GM19025 (cell line): ENCODE measurements at regions not wholly inside any gene's neighbourhood (a gene's known extent, or its start where the extent isn't known, plus 50 kb on each side); places are given as distances from the start of the nearest gene placed in this dataset.
"Not testable (repeated sequence)": the region's sequence is repeated elsewhere in the genome, so short reads cannot be mapped to it uniquely, and the experiment has no call there.

Experiments
- ATAC-seq: cut with Tn5 transposase; IDR thresholded peaks from one replicate; pipeline ENCODE4 v1.9.1; 2021; ENCODE audit warnings: mild to moderate bottlenecking, low read depth, moderate library complexity; ENCODE audit not compliant: unreplicated experiment

- ATAC-seq: peak; percentile 53
These were observed 125.2 kb upstream of the PTBP2 start for GRCh38 chr1:96596226-96596922.

DNA sequence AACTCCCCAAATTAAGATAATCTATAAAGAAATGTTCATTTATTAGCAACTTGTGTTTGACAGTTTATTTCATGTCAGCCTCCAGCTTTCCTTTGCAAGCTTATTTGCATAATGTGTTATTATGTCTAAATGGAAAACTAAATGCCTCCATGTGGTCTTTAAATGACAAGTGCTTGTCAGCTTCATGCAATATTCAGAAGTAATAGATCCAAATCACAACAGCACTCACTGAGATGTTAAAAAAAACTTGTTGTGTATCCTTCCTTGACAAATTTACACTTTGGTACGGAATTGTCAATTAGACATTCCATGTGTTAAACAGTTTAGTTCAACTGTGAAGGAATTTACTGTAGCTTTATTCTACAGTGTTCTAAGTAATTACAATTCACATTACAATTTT is 124.4 kb upstream of the PTBP2 start:
- ATAC-seq: no peak

- no peak for ATAC-seq
These were observed 123.0 kb upstream of the PTBP2 start for GRCh38 chr1:96598416-96599168.

GRCh38 chr1:96604620-96605019 is 117.0 kb upstream of the PTBP2 start:
- not testable (repeated sequence) for ATAC-seq

- ATAC-seq: not testable (repeated sequence)
These were observed 104.2 kb upstream of the PTBP2 start for GRCh38 chr1:96617375-96617774.

DNA sequence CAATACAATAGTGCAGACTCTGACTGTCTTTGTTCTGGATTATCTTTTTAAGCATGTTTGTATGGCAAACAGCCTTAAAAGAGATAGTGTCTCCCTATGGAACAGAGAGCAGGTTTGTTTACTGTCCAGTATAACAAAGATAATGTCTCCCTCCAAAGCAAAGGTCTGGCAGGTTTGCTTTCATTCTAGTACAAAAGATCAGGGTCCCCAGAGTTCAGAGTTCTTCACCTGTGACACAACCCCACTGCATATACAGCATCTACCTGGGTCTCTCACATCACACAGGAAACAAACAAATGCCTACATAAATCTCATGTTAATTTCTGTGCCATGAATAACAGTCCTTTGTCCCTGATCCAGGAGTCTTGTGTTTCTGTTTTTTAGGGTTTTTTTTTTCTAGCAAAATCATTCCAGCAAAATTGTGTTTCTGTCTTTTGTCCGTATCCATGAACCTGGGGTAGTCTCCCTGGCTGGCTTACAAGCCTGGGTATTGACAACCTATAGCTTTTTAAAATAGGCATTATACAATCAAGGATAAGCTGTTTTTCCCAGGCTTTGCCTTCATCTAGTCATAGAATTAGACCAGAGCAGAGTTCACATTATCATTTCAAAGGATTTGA is 89.4 kb upstream of the PTBP2 start:
- no peak for ATAC-seq

DNA sequence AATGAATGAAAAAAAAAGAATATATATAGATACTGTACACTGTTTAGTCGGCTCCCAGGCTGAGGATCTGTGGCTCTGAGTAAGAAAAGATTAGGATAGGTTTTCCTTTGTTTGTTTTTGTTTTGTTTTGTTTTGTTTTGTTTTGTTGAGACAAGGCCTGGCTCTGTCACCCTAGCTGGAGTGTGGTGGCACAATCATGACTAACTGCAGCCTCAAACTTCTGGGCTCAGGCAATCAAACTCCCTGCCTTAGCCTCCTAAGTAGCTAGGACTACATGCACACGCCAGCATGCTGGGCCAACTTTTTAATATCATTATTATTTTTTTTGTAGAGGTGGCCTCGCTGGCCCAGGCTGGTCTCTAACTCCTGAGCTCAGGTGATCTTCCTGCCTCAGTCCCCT is 87.9 kb upstream of the PTBP2 start:
- ATAC-seq: no peak

- ATAC-seq: no peak
These were observed 86.7 kb upstream of the PTBP2 start for GRCh38 chr1:96634883-96635282.

DNA sequence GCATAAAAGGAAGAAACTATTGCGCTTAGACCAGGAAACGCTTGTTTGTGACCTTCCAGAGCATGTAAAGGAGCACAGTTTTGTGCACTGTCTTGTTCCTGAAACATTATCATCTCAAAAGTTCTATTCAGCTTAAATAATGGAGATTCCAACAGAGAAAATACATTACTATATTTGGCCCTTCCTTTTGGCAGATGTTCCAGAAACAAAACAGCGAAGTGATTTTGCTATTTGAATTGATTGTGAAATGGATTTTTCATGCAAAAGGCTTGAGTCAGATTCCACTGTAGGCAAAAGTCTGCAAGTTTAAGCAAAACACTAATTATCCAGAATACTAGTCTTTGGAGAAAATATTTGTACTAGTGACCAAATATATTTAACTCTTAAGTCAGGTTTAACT is 80.3 kb upstream of the PTBP2 start:
- no peak for ATAC-seq

- no peak for ATAC-seq
These were observed 78.1 kb upstream of the PTBP2 start for GRCh38 chr1:96643519-96643918.

DNA sequence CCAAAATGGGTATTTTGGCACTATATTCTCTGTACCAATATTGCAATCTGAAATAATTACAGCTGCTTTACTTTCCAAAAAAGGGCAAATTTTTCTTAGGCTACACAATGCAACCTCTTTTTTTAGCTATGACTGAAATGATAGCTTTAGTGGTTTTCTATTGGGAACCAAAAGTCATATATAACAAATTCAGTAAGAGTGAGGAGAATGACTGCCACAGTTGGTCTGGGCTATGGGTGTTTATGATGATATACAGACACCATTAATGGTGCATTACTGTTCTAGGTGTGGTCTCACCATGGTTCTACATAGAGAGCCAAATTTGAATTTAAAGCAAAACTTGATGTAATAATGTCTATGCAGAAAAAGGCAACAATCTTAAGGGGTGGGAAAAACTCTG is 72.3 kb upstream of the PTBP2 start:
- no peak for ATAC-seq

DNA sequence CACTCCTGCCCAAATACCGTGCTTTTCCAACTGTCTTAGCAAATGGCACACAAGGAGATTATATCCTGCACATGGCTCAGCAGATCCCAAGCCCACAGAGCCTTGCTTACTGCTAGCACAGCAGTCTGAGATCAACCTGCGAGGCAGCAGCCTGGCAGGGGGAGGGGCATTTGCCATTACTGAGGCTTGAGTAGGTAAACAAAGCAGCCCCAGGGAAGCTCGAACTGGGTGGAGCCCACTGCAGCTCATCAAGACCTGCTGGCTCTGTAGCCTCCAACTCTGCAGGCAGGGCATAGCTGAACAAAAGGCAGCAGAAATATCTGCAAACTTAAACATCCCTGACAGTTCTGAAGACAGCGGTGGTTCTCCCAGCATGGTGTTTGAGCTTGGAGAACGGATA is 70.1 kb upstream of the PTBP2 start:
- no peak for ATAC-seq

DNA sequence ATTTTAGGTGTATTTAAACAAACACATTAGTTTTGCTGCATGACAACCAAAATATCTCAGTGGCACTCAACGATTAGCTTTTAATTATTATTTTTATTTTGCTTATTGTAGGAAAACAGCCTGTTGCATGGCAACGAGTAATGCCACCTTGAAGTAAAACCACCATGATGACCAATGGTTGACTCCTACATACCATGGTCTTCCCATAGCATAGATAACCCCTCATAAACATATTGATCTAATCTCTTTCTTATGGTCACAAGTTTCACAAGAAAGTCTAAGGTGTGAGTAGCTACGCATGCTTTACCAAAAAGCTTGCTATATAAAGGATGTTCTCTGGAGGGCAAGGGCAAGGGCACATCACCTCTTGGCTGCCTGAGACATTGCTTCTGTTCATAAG is 61.5 kb upstream of the PTBP2 start:
- ATAC-seq: no peak

- ATAC-seq: no peak
These were observed 61.1 kb upstream of the PTBP2 start for GRCh38 chr1:96660503-96660902.
